AG09319 (cell line): ENCODE measurements at regions not wholly inside any gene's neighbourhood (a gene's known extent, or its start where the extent isn't known, plus 50 kb on each side); places are given as distances from the start of the nearest gene placed in this dataset.

Source experiments
- DNase-seq: peaks from one replicate; pipeline ENCODE4 v3.0.0-alpha.2; 2010; ENCODE audit warnings: low read depth; ENCODE audit errors: extremely low read depth
- CTCF ChIP-seq: IDR thresholded peaks from 2 replicates; pipeline ENCODE4 v1.5.1; 2011; ENCODE audit warnings: low read depth, mild to moderate bottlenecking, inconsistent platforms, low read length, moderate library complexity

DNA sequence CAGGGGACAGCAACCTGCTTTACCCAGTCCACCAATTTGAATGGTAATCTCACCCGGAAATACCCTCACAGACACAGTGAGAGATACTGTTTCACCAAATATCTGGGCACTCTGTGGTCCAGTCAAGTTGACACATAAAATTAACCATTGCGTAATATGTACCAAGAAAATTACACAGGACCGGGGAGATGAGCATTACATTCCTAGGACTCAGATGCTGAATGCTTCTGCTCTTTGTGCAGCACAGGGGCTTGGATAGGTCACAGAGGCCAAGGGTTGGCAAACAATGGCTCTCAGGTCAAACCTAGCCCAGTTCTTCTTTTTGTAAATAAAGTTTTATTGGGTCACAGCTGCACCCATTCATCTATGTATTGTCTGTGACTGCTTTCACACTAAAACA lies 557.2 kb downstream of the MN1 start:
- no peak for DNase-seq
- TF ChIP-seq CTCF, result no peak

DNA sequence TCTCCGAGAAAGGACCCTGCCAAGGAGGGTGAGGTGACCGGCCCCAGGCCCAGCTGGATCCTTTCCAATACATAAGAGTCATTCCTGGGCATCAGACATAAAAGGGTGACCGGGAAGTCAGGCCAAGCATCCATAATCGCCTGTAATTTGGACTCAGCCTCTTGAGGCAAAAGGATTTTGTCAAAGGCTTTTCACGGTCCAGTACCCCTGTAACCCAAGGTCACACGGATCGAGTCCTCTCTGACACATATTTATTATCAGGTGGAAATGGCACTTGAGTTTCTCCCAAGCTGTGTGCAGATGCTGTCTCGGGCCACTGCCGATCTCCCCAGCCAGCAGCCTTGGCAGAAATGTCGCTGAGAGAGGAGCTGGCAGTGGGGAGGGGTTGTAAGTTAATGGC lies 556.5 kb downstream of the MN1 start:
- DNase-seq, result no peak
- no peak for TF ChIP-seq CTCF

DNA sequence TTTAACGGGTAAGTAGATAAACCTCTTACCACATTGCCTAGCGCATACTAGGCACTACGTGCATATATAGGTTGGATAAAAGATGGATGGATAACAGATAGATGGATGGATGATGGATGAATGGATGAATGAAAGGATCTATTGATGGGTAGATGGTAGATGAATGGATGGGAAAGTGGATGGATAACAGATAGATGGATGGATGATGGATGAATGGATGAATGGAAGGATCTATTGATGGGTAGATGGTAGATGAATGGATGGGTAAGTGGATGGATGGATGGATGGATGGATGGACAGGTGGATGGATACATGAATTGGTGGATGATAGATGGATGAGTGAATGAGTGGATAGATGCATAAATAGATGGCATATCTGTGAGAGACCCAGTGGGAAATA lies 555.0 kb downstream of the MN1 start:
- no peak for TF ChIP-seq CTCF
- DNase-seq, result no peak

- no peak for TF ChIP-seq CTCF
- DNase-seq, result no peak
Measured at GRCh38 chr22:27247701-27248434, 553.7 kb downstream of the MN1 start.

GRCh38 chr22:27250418-27250817 lies 551.1 kb downstream of the MN1 start:
- no peak for TF ChIP-seq CTCF
- no peak for DNase-seq

DNA sequence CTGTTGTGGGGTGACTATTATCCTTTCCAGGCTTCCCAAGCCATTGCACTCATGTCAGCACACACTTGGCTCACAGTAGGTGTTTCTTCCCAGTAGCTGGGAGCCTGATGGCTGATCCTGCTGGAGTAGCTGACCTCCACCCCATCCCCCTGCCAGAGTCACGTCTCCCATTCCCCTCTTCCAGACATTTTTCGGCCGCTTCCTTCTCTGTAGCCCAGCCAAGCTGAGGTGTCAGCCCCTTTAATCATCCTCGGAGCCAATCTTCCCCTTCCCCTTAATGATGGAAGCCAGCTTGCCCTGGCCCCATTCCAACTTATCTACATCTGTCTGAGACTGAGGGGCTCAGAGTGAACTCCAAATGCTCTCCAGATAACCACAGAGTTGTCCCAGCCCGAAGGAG lies 550.7 kb downstream of the MN1 start:
- no peak for DNase-seq
- no peak for TF ChIP-seq CTCF

GRCh38 chr22:27251563-27251962 lies 550.0 kb downstream of the MN1 start:
- no peak for TF ChIP-seq CTCF
- no peak for DNase-seq
